D721Med (cell line): ENCODE measurements at regions not wholly inside any gene's neighbourhood (a gene's known extent, or its start where the extent isn't known, plus 50 kb on each side); places are given as distances from the start of the nearest gene placed in this dataset.

Experiments used
- DNase-seq: peaks from one replicate; pipeline ENCODE4 v3.0.0; 2011; ENCODE audit warnings: low spot score; ENCODE audit not compliant: insufficient read length
- FAIRE-seq: peaks from 2 replicates; lab custom pipeline; 2011; peaks lifted over from hg19 to GRCh38; lab: Jason Lieb, UNC
- TF ChIP-seq, protein P1 (sequence below): IDR thresholded peaks from 2 replicates; pipeline ENCODE4 v1.5.1; 2012; ENCODE audit warnings: mild to moderate bottlenecking, control low read depth; ENCODE audit not compliant: insufficient read depth; ENCODE audit errors: missing control alignments

DNA sequence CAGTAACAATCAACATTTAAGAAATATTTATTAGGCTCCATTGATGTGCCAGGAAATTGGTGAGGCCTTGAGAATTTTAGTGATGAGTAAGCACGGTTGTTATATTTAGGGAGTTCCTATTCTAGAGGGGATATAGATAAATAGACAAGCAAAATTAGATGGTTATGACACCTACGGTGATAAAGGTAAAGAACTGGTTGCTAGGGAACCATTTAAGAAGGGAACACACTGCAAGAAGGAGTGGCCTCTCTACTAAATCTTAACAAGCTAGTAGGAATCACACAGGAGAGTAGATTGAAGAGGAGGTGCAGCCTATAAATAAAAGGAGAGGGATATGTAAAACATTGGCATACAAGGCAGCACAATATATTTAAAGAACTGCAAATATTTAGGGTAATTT is 155.2 kb downstream of the LRIG3 start:
- DNase-seq (no peak), FAIRE-seq (no peak)
- TF ChIP-seq, protein P1, sequence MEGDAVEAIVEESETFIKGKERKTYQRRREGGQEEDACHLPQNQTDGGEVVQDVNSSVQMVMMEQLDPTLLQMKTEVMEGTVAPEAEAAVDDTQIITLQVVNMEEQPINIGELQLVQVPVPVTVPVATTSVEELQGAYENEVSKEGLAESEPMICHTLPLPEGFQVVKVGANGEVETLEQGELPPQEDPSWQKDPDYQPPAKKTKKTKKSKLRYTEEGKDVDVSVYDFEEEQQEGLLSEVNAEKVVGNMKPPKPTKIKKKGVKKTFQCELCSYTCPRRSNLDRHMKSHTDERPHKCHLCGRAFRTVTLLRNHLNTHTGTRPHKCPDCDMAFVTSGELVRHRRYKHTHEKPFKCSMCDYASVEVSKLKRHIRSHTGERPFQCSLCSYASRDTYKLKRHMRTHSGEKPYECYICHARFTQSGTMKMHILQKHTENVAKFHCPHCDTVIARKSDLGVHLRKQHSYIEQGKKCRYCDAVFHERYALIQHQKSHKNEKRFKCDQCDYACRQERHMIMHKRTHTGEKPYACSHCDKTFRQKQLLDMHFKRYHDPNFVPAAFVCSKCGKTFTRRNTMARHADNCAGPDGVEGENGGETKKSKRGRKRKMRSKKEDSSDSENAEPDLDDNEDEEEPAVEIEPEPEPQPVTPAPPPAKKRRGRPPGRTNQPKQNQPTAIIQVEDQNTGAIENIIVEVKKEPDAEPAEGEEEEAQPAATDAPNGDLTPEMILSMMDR, result no peak

DNA sequence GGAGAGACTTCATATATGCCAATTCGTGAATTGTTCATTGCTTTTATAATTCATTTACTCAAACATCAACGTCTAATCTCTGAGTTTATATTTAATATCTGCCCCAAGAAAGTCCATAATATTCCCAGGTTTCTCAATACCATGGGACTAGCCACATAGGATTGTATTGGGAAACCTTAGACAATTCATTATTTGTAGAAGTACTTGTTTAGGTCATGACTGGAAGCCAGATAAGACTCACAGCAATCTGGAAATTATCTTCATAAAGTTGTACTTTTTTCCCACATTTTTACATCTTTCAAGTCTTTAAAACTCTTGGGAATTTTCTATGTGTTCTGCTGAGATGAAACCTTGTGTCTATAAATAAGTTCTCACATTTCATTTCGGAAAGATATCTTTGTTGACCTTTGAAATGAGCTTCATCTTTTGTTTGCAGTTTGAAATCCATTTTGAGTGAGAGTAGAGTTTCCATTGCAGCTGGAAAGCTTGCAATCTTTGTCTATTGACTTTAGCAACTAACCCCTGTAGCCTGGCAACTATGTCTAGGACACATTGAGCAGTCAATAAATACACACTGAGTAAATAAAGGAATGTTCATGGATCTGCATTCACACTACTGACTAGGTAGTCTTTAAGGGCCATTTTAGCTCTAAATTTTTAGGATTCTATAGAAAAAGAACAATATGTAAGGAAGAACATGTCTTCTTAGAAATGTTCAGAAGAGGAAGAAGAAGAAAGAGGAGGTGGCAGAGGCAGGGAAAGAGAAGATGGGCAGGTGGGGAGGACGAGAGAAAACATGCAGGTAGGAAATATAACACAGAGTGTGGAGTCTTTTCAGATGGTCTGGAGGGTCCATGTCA is 154.4 kb downstream of the LRIG3 start:
- FAIRE-seq (no peak), DNase-seq (no peak)
- TF ChIP-seq, protein P1, result no peak

DNA sequence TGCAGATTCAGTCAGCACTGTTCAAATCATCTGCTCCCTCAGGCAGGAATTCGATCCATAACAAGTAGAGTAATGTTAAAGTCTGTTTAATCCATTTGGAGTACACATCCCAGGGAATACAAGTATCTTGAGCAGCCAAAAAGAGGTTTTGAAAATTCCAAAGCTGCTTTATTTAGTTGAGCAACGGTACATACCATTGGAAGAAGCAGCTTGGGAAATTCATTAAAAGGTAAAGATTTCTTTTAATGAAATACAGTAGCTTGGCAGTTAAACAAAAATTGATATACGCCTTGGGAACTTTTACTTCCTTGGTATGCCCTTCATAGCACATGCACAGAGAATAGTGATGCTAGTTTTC is 153.8 kb downstream of the LRIG3 start:
- FAIRE-seq, result no peak
- TF ChIP-seq, protein P1, result no peak
- DNase-seq, result no peak

DNA sequence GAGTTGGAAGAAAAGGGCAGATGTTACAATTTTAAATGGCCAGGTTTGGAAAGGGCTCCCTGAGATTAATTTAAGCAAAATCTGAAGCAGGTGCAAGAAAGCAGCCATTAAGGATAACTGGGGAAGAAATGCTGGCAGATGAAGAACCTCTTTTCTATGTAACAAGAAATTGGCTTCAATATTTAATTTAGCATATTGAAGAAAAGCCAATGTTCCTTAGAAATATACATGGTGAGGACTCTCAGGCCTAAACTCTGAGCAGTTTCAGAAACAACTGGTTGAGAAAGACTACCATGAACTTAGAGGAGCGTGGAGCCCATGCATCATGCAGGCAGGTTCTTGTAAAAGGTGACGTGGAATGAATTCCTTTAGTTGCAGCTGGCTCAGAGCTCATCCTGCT is 152.8 kb downstream of the LRIG3 start:
- no peak for DNase-seq
- no peak for FAIRE-seq
- TF ChIP-seq, protein P1, result no peak

DNA sequence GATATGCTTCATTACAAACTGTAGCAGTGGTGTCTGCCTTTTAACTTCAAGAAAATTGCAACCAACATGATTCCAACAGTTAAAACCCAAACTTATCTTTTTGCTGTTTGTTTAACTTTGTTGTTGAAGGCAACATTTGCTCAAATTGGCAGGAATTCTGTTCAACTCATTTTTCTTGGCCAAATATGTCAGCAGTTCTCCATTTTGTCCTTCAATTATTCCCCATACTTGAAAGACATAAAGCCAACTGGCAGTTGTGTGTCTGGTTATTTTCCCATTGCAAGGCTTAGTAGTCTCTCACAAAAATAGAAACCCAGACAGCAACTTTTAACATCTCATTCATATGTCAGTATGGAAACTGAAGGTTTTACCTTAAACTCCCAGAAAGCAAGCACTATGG is 146.3 kb downstream of the LRIG3 start:
- TF ChIP-seq, protein P1, result no peak
- no peak for DNase-seq
- no peak for FAIRE-seq

DNA sequence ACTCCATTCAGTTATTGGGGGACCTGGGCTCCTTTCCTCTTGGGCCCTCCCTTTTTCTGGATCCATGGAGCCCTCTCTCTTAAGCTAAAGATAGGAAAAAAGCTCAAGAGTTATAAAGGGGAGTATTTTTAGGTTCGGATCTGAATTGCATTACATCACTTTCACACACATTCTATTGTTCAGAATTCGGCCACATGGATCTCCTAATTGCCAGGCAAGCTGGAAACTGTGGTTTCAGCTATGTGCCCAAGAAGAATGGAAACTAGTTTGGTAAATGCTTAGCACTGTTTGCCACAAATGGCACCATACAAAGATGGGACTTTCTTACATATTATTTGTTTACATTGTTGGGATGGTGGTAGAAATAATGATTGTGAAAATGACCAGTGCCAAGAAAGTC is 145.6 kb downstream of the LRIG3 start:
- TF ChIP-seq, protein P1, result no peak
- DNase-seq, result no peak
- no peak for FAIRE-seq

DNA sequence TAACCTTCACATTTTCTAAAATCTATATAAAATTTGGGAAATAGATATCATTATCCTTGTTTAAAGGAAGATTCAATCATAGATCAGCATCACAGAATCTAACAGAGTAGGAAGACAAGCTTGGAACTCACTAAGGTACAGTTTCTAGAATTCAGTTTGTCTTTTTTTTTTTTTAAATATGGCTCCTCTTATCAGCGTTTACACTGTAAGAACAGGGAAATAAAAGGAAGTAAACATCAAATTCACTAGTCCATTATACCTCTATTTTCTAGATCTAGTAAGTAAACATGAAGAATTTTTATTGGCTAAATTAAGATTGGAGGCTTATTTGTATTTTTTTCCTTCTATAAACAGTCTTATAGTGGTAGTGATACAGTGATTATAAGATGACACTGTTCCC is 144.9 kb downstream of the LRIG3 start:
- DNase-seq (no peak), FAIRE-seq (no peak)
- TF ChIP-seq, protein P1, result no peak
